Stimulated activated CD4-positive, alpha-beta T cell treated with anti-CD3 and anti-CD28 coated beads, Interleukin-4, amount 100 ng/mL, for 24 hours (primary cell): ENCODE measurements at regions not wholly inside any gene's neighbourhood (a gene's known extent, or its start where the extent isn't known, plus 50 kb on each side); places are given as distances from the start of the nearest gene placed in this dataset.

ENCODE experiments used
- DNase-seq: peaks from one replicate; pipeline ENCODE4 v3.0.0-alpha.2; 2020

DNA sequence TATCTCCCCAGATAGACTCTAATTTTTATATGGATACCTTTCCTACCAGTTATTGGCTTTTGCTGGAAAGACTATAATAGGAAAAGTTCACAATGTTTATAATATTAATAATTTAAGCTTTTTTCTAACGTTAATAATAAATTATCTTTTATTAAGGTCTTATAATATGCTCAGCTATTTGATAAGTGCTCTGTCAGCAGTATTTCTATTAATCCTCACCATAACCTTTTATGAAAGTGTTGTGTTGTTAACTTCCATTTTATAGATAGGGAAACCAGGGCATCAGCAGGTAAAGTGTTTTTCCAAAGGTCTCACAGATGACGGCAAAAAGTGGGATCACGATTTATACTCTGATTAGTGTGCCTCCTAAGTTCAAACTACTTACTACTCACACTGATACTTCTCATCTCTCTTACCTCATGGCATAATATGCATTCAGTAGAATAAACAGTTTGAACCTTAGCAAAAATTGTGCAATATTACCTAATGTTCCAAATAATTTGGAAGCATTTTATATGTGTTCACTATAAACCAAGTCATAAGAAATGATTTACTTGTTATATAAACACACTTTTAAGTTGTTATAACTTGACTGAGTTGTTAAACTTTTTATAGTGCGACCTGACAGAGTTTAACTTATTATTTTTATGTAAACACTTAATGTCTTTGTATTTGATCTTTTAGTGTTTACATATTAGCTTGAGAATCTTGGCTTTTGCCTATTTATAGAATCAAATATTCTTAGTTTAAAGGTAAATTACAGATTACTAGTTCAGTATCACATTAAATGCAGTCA is 274.9 kb upstream of the DCBLD2 start:
- no peak for DNase-seq

DNA sequence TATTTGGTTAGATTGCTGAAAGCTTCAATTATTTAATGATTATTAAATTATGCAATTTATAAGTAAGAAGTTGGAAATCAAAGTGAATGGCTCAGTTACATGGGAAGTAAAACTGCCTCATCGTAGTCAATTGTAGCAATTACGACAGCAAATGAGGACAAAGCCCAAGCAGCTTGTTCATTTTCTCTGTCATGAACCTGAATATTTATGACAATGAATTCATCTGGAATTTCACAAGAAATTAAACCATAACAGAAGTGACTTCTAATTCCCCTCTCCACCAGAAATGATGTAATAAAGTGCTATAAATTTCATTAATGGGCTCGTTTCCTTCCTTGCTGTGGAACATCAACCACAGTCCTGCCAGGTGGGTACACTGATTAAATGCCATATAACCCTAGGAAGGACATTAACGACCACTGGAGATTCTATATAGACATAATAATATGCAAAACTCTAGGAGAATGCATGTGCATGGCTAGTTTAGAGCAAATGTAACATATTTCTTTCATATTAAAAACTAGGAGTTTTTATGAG is 273.8 kb upstream of the DCBLD2 start:
- DNase-seq, result no peak

DNA sequence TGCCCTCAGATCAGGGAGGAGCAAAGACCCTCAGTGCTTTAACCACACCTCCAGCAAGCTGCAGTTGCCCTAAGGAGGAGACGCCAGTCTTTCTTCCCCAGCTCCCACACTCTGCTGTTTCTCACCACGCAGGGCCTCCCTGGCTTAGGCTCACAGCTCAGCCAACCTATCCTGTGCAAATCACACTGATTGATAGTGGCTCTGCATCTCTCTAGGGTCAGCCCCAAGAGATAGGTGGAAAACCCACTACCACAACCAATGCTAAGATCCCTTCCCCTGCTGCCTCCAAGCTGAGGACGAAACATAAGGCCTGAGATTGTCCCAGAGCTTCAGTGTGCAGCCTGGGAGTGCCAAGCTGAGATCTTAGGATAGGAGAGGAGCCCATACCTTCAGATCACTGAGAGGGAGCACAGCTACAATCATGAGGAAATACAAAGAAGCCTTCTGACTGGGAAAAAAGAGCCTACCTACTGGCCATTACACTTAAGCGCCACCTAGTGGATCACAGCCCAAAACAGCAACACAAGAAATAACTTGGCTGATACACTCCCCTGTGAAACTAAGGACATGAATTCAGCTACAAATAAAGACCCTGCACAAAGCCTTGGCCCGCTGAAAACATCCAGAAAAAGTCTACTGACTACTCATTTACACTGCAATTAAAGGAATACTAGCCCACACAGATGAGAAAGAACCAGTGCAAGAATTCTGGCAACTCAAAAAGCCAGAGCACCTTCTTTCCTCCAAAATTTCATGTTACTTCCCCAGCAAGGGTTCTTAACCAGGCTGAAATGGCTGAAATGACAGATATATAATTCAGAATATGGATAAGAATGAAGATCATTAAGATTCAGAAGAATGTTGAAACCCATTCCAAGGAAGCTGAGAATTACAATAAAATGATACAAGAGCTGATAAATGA is 271.5 kb upstream of the DCBLD2 start:
- DNase-seq, result peak; percentile 16

DNA sequence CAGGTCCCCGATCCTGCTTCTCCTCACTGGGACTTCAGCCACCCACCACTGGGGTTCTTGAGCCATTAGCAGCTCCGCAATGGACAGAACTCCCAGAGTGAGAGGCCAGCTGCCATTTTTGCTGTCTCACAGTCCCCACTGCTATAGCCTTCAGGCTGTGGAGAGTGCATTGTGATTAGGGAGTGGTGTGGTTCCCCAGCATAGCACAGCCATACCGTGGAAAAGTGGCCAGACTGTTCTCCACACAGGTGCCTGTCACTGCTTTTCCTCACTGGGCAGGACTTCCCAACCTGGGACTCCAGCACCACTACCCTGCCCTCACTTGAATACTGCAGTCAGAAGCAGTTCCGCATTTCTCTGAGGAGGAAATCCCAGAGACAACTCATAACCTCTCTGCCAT is 270.3 kb upstream of the DCBLD2 start:
- DNase-seq, result no peak

DNA sequence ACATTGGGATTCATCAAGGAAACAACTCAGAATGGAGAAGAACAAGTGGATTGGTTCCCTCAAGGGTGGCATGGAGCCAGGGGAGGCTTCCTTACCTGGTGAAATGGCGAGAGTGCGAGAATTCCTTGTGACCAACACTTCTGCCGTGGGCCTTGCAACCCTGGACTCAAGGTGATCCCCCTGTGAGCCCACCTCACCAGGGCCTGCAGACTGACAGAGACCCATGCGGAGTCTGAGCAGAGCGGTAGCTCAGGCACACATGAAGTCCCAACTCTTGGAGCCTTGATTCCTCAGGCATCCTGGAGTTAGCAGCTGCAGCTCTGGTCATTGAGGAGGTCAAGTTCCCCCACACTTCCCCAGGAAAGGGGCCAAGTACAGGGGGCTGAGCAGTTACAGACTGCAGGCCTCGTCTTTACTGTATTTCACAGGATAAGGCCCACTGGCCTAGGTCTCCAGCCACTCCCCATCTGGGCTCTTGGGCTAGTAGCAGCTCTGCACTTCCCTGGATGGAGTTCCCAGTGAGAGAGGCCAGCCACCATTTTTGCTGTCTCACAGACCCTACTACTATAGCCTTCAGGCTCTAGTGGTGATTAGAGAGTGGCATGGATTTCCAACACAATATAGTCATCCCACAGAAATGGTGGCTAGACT is 269.5 kb upstream of the DCBLD2 start:
- DNase-seq, result no peak

DNA sequence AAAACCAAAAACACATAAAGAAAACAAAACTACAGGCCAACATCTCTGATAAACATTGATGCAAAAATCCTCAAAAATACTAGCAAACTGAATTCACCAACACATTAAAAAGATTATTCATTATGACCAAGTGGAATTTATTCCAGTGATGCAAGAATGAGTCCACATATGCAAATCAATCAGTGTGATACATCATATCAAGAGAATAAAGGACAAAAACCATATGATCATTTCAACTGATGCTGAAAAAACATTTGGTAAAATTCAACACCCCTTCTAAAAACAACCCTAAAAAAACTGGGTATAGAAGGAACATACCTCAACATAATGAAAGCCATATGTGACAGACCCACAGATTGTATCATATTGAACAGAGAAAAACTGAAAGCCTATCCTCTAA is 265.6 kb upstream of the DCBLD2 start:
- no peak for DNase-seq

DNA sequence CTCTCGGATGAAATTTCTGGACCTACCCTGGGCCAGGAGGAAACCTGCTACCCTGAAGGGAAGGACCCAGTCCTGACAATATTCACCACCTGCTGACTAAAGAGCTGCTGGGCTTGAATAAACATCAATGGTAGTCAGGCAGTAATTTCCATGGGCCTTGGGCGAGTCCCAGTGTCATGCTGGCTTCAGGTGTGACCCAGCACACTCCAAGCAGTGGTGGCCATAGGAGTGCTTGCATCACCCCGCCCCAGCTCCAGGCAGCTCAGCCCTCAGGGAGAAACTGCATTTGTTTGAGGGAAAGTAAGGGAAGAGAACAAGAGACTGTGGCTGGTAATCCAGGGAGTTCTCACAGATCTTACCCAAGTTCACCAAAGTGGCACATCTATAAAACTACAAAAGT is 261.8 kb upstream of the DCBLD2 start:
- DNase-seq, result no peak

DNA sequence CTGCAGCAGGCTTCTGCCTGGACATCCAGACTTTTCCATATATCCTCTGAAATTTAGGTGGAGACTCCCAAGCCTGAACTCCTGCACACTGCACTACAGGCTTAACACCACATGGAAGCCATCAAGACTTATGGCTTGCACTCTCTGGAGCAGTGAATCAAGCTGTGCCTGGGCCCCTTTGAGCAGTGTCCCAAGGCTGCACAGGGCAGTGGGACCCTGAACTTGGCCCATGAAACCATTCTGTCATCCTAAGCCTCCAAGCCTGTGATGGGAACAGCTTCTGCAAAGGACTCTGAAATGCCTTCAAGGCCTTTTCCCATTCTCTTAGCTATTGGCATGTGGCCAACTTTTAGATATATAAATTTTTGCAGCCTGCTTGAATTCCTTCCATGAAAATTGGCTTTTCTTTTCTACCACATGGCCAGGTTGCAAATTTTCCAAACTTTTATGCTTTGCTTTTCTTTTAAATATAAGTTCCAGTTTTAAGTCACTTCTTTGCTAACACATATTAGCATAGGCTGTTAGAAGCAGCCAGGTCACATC is 257.8 kb upstream of the DCBLD2 start:
- DNase-seq, result no peak

DNA sequence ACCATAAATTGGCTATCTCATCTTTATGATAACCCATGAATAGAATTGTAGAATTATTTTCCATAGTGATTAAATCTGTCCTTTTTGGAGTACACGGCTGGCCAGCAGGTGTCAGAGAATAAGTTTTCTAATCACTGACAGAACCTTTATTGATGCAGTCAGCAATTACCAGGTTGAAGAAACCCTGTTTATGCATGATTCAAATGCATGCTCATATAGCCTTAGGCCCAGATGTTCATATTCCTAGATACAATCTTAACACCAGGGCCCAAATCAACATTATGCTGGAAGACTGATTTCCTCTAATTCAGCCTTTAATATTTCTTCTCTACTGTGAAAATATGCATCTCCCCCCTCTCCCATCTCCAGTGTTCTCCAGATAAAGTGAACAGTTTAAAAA is 243.5 kb upstream of the DCBLD2 start:
- no peak for DNase-seq

DNA sequence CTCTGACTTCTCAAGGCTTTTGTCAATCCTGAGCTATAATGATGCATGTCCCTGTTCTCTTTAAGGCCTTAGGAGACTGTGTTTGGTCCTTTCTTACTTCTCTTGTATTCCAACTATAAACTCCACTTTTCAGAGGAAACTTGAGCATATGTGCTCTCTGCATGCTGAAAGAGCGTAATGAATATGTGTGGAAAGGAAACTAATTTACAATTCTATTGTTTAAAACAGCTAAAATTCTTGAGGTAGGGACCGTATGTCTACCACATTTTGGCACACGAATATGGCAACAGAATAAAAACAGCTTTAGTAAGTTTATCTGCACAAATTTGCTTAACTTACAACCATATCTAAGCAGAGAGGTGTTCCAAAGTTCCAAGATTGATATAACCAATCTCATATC is 242.0 kb upstream of the DCBLD2 start:
- no peak for DNase-seq

DNA sequence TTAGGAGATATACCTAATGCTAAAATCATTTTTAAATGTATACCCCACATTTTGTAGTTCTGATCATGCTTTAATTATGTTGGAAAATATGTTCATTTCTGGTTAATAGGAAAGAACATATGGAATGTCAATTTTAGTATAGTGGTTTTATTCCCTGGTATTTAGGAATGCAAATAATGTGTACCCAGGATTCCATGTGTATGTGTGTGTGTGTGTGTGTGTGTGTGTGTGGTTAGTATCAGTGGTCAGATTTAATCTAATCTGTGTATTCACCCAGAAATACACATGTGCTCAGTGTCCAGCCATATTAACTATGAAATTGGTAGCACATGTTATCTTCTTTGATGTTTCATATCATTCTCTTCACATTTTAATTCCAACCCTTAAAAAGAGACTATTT is 233.5 kb upstream of the DCBLD2 start:
- DNase-seq, result no peak

DNA sequence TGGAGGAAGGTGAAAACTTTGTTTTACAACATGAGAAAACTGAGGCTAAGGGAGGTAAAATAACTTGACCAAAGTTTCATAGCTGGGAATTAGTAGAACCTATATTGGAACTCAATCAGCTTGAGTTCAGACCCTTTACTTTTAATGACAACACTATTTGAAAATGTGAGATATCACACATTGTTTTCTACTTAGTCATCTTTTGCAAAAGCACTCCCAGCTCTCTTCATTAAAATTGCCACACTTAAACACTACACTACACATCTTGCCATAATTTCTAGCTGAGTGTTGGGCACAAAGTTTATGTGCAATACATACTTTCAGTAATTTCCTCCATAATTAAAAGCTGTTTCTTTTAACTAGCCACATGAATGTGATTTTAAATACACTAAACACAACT is 230.4 kb upstream of the DCBLD2 start:
- no peak for DNase-seq

DNA sequence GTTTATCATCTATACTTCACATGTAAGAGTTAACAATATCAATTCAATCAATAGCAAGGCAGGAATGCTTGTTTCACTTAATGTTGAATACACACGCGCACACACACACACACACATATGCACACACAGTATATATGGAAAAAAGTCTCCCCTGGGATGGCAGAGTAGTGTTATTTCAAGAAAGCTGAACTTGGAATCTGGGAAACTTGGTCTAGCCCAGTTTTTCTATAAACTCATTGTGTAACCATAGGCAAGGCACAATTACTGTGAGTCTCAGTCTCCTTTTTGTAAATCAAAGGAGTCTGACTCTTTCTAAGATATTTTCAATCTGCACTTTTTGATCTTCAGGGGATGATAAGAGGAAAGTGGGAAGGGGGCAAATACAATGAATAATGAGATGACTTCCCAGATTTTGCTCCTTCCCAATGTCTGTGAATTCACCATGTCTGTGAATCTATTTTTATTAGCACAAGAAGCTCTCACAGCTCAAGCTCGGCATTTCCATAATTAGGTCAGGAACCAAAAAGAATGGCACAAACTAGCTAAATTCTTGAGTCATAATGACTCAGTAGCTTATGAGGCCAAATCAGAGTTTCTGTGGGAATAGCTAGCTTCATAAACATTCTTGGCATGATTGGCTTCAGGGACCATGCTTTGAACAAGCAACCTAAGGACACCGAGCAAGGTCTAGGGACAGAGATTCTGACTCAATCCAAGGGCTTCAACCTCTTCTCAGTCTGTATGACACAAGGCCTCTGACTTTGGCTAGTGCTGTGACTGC is 227.4 kb upstream of the DCBLD2 start:
- DNase-seq, result no peak

DNA sequence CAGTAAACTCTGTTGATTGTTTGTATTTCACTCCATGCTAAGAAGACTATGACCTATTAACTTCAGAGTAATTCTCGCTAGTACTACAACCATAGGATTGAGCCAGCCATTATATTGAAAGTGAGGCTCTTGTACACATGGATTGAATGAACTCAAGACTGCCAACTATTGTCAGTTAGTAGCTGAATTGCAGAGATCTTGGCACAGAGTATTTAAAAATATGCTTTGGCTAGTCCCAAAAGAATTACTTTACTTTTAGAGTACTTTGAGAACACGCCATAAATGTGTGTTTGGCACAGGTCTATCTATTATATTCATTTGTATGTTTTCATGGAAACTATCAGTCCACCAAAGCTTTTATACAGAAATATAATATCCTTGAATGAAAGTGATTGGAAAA is 226.7 kb upstream of the DCBLD2 start:
- no peak for DNase-seq

DNA sequence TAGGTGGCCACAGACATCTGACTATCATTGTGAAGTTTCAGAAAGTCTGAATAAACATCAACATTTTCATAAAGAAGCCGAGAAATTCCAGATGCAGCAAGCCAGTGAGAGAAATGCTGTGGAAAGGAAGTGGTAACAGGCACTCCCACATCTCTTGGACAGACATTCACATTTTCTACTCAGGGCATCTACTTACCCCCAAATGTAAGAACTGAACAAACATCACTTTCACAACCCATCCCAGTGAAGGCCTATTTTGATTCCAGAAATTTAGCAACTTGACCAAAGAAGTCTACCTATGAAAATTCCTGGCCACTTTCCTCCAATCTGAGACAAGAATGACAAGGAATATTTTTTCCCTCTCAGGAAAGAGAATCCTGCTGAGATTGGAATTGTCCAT is 224.8 kb upstream of the DCBLD2 start:
- DNase-seq, result no peak

DNA sequence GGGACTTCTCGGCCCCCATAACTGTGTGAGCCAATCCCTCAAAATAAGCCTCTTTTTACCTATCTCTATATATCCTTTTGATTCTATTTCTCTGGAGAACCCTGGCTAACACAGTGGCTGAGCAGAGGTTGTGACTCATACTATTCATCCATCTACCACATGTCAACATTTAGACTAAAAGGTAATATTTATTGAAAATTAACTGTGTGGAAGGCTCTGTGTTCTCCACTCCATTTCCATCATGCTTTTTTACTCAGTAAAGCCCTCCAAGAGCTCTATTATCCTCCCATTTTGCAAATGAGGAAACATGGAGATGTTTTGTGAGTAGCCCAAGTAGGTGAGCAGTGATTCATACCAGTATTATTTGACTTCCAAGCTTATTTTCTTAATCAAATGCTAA is 217.9 kb upstream of the DCBLD2 start:
- no peak for DNase-seq

DNA sequence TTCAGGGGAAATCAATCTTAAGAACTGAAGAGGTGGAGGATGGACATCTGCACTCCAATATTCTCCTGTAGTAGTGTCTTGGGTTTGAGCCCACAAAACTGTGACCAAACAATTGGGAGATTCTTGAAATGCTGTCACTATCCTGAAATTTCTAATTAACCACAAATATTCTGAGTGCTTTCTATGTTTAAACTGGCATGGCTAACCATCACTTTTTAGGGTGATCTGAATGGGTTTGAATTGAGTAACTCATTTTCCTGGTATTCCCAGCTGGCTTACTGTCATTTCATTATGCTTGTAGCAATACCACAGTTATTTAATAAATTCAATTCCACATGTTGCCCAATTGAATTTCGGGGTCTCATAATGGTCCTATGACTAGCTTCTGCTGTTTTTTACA is 216.9 kb upstream of the DCBLD2 start:
- no peak for DNase-seq

DNA sequence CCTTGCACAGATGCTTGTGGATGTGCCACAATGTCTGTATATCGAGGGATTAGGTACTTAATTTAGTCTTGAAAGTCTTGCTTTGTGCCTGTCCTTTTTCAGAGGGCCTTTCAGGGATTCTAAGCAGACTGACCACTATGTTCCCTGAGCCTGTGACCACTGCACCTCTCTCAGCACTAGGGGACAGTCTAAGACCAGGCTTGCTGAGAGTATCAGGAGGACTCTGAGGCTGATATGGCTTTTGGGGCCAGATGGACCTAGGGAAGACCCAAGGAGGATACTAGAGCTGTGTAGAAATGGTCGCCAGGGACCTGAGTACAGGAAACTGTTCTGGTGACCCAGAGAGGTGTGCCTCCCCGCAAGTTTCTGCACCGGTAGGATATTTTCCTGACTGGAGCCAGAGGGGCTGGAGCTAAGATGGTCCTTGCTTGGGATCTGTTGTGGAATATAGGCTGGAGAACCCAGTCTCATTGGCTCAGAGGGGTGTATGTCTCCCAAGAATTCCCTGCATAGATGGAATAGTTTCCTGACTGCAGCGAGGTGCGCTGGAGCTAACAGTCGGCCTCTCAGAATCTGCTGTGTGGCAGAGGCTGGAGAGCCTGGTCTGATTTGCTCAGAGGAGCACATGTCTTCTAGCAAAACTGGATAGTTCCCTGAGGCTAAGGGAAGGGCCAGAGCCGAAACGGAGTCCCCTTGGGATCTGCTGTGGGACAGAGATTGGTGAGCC is 213.2 kb upstream of the DCBLD2 start:
- no peak for DNase-seq

DNA sequence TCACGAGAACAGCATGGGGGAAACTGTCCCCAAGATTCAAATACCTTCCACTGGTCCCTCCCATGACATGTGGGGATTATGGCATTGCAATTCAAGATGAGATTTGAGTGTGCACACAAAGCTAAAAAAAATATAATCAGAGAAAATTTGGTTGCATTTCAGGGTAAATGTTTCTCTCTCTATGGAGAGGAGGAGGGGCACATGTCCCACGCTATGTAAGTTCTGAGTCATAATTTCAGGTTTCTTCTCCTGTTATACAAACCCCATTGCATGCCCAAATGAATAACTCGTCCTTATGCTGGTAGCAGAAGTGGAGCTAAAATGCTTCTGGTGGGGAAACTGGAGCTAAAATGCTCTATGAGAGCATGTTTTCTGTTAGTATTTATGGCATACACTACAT is 209.7 kb upstream of the DCBLD2 start:
- DNase-seq, result no peak

DNA sequence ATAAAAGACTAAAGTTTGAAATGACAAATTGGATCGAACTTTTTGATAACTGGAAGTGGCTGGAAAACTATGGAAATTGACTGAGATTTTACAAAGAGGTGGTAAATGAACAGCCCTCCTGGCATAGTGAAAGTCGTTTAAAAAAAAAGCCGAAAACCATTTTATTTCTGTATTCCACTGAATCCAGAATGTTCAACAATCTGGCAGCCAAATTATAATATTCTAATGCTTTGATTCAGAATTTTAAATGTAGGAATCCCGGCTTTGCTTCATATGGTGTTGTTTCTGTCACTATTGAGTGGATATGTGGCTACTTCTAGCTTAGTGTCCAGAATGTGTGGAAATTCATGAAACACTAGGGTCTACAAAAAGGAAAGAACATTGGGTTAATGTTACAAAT is 208.9 kb upstream of the DCBLD2 start:
- no peak for DNase-seq

DNA sequence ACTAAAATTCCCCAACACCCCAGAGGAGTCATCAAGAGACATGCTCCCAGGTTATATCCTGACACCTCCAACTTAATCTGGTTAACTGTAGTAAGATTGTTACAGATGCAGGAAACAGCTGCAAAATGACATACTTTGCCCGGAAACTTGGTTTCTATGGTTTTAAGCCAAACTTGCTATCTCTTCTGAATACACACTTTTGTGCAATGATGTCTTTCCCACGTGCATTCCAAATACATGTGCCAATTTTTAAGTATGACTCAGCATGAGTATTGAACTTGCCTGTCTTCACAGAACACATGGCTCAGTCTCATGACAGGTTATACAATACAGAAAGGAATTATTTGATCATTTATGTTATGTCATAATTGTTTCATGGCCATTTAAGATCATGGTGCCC is 207.0 kb upstream of the DCBLD2 start:
- no peak for DNase-seq

DNA sequence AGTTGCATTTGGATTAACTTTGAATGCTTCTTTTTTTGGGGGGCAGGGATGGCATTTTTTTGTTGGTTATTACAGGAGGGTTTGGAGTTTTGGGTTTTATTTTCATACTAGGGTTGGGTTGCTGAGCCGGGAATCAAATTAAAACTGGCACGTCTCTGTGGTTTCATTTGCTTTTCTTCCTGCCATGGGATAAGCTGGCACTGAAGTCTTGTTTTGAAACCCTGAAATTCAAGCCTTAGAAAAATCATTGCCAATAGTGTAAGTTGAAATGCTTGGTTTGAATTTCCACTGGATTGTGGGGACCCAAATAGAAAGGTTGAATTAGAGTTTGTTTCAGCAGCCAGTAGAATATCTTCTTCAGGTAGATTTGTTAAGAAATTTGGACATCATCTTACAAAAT is 193.1 kb upstream of the DCBLD2 start:
- DNase-seq, result no peak
